Glutamatergic neuron (in vitro differentiated cells): ENCODE measurements at regions not wholly inside any gene's neighbourhood (a gene's known extent, or its start where the extent isn't known, plus 50 kb on each side); places are given as distances from the start of the nearest gene placed in this dataset.
A peak's percentile ranks its signal among the peaks of the same experiment; 100 is the strongest.

Experiments
- DNase-seq: peaks from one replicate; pipeline ENCODE4 v3.0.0; 2022
- H3K27ac Mint-ChIP-seq: one replicate; pipeline ENCODE4 v1.8.0; 2020; ENCODE audit warnings: mild to moderate bottlenecking, mixed read lengths, inconsistent platforms; ENCODE audit not compliant: unreplicated experiment
- H3K27me3 Mint-ChIP-seq: one replicate; pipeline ENCODE4 v1.8.0; 2020; ENCODE audit warnings: mild to moderate bottlenecking, moderate library complexity, mixed read lengths, inconsistent platforms; ENCODE audit not compliant: unreplicated experiment
- H3K36me3 Mint-ChIP-seq: one replicate; pipeline ENCODE4 v1.8.0; 2020; ENCODE audit warnings: mild to moderate bottlenecking, mixed read lengths, inconsistent platforms; ENCODE audit not compliant: unreplicated experiment
- H3K4me1 Mint-ChIP-seq: one replicate; pipeline ENCODE4 v1.8.0; 2020; ENCODE audit warnings: mild to moderate bottlenecking, low read depth, mixed read lengths, inconsistent platforms; ENCODE audit not compliant: unreplicated experiment
- H3K4me3 Mint-ChIP-seq: one replicate; pipeline ENCODE4 v1.8.0; 2020; ENCODE audit warnings: mild to moderate bottlenecking, mixed read lengths, inconsistent platforms; ENCODE audit not compliant: unreplicated experiment
- H3K9me3 Mint-ChIP-seq: one replicate; pipeline ENCODE4 v1.8.0; 2020; ENCODE audit warnings: mild to moderate bottlenecking, moderate library complexity, mixed read lengths, inconsistent platforms; ENCODE audit not compliant: unreplicated experiment
- CTCF ChIP-seq: fragments of 200-600 bp; sonication (generic); IDR thresholded peaks from one replicate; pipeline ENCODE4 v1.5.0; 2021; ENCODE audit not compliant: partially characterized antibody, unreplicated experiment

GRCh38 chr9:1434052-1434767, 384.1 kb downstream of the DMRT2 start:
- TF ChIP-seq CTCF: peak; percentile 78
- no peaks in the 10 kb centered on the region for H3K36me3 Mint-ChIP-seq
- H3K4me1 Mint-ChIP-seq: no peaks in the 10 kb centered on the region
- no peak overlapping the region for H3K27ac Mint-ChIP-seq
- no peak for DNase-seq
- peaks cover 2% of the 10 kb centered on the region for H3K27me3 Mint-ChIP-seq
- H3K9me3 Mint-ChIP-seq: peaks cover 2% of the 10 kb centered on the region
- H3K4me3 Mint-ChIP-seq: no peak overlapping the region

- Mint-ChIP-seq H3K9me3 (peaks cover 2% of the 10 kb centered on the region), H3K36me3 (no peaks in the 10 kb centered on the region), H3K4me1 (no peaks in the 10 kb centered on the region), H3K27ac (no peak overlapping the region), H3K27me3 (peaks cover 2% of the 10 kb centered on the region), H3K4me3 (no peak overlapping the region)
- DNase-seq: no peak
- no peak for TF ChIP-seq CTCF
Observed at GRCh38 chr9:1434811-1435210, 384.7 kb downstream of the DMRT2 start.

- no peak overlapping the region for H3K27ac Mint-ChIP-seq
- DNase-seq: no peak
- no peak for TF ChIP-seq CTCF
- no peaks in the 10 kb centered on the region for H3K36me3 Mint-ChIP-seq
- H3K4me3 Mint-ChIP-seq: no peak overlapping the region
- H3K4me1 Mint-ChIP-seq: no peaks in the 10 kb centered on the region
- no peaks in the 10 kb centered on the region for H3K9me3 Mint-ChIP-seq
- no peaks in the 10 kb centered on the region for H3K27me3 Mint-ChIP-seq
Observed at GRCh38 chr9:1440256-1440655, 390.1 kb downstream of the DMRT2 start.

- Mint-ChIP-seq H3K27ac (no peak overlapping the region), H3K4me1 (no peaks in the 10 kb centered on the region), H3K36me3 (no peaks in the 10 kb centered on the region), H3K4me3 (no peak overlapping the region), H3K27me3 (no peaks in the 10 kb centered on the region), H3K9me3 (no peaks in the 10 kb centered on the region)
- no peak for DNase-seq
- no peak for TF ChIP-seq CTCF
Observed at GRCh38 chr9:1442105-1442504, 391.9 kb downstream of the DMRT2 start.

- no peak for TF ChIP-seq CTCF
- Mint-ChIP-seq H3K9me3 (no peaks in the 10 kb centered on the region), H3K4me1 (no peaks in the 10 kb centered on the region), H3K27me3 (no peaks in the 10 kb centered on the region), H3K36me3 (no peaks in the 10 kb centered on the region), H3K4me3 (no peak overlapping the region), H3K27ac (no peak overlapping the region)
- no peak for DNase-seq
Observed at GRCh38 chr9:1443450-1443849, 393.3 kb downstream of the DMRT2 start.
